Ectodermal cell (in vitro differentiated cells): ENCODE measurements at regions not wholly inside any gene's neighbourhood (a gene's known extent, or its start where the extent isn't known, plus 50 kb on each side); places are given as distances from the start of the nearest gene placed in this dataset.

Source experiments
- H3K27ac ChIP-seq: 2 replicates; pipeline ENCODE4 v1.7.0; 2013; ENCODE audit warnings: mild to moderate bottlenecking, low read depth, low read length; ENCODE audit not compliant: insufficient read depth, poor library complexity, severe bottlenecking
- H3K27me3 ChIP-seq: 2 replicates; pipeline ENCODE4 v1.7.0; 2013; ENCODE audit warnings: mild to moderate bottlenecking, low read length; ENCODE audit not compliant: insufficient read depth, control insufficient read depth, poor library complexity, severe bottlenecking
- H3K36me3 ChIP-seq: one replicate; pipeline ENCODE4 v1.7.0; 2013; ENCODE audit warnings: low read length; ENCODE audit not compliant: control insufficient read depth, insufficient read depth
- H3K4me1 ChIP-seq: one replicate; pipeline ENCODE4 v1.7.0; 2013; ENCODE audit warnings: low read length; ENCODE audit not compliant: control insufficient read depth, insufficient read depth
- H3K4me3 ChIP-seq: 2 replicates; pipeline ENCODE4 v1.7.0; 2013; ENCODE audit warnings: low read depth, low read length, control low read depth; ENCODE audit not compliant: insufficient read depth
- H3K9me3 ChIP-seq: 2 replicates; pipeline ENCODE4 v1.7.0; 2013; ENCODE audit warnings: mild to moderate bottlenecking, low read length, moderate library complexity; ENCODE audit not compliant: control insufficient read depth
- WGBS, 2 experiments: methylation state at CpG; one replicate each; pipeline ENCODE4 v1.1.7; 2013; ENCODE audit warnings: missing lambda C conversion rate in 2 of 2; 5-methylcytosine and 5-hydroxymethylcytosine counted together

DNA sequence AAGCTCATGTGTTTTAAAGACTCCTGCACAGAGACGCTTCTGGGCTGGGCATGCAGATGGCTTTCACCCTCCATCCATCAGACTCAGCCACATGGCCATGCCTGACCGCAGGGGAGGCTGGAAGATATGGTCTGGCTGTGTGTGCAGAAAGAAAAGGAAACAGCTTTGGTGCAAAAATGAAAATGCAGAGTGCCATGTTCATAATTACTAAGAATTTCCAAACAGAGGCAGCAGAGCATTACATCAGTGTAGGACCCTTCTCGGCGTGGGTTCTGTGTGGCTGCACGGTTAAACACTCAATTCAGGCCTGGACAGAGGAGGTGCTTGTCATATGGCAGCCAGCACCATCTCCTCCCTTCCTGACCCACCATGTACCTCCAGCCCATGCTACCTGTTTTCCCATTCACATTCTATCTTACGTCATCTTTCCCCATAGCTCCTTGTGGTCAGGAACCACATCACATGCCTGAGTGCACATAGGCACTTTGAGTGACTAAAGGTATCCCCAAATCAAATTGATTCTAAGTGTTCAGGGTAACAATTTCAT, 200.3 kb upstream of the ID2 start:
- no peak overlapping the region for H3K4me3 ChIP-seq
- WGBS, 2 experiments, result 93 to 96% methylated on average over 6 of the region's 6 CpGs
- no peaks in the 10 kb centered on the region for H3K9me3 ChIP-seq
- no peaks in the 10 kb centered on the region for H3K36me3 ChIP-seq
- H3K4me1 ChIP-seq, result no peaks in the 10 kb centered on the region
- H3K27me3 ChIP-seq, result no peaks in the 10 kb centered on the region
- H3K27ac ChIP-seq, result no peak overlapping the region

- Histone ChIP-seq H3K36me3 (no peaks in the 10 kb centered on the region), H3K9me3 (no peaks in the 10 kb centered on the region), H3K4me3 (no peak overlapping the region), H3K27ac (no peak overlapping the region), H3K27me3 (no peaks in the 10 kb centered on the region), H3K4me1 (no peaks in the 10 kb centered on the region)
- 93 to 94% methylated on average over 4 of the region's 4 CpGs for WGBS, 2 experiments
These were observed 199.4 kb upstream of the ID2 start for GRCh38 chr2:8482432-8482831.

- Histone ChIP-seq H3K36me3 (no peaks in the 10 kb centered on the region), H3K27ac (no peak overlapping the region), H3K4me3 (no peak overlapping the region), H3K9me3 (no peaks in the 10 kb centered on the region), H3K4me1 (peaks cover 16% of the 10 kb centered on the region), H3K27me3 (no peaks in the 10 kb centered on the region)
- WGBS, 2 experiments, result 93% methylated on average over 6 of the region's 7 CpGs
These were observed 197.2 kb upstream of the ID2 start for GRCh38 chr2:8484502-8485283.

GRCh38 chr2:8485736-8486135, 196.1 kb upstream of the ID2 start:
- H3K9me3 ChIP-seq, result no peaks in the 10 kb centered on the region
- H3K4me1 ChIP-seq, result peaks cover 16% of the 10 kb centered on the region
- no peak overlapping the region for H3K27ac ChIP-seq
- no peaks in the 10 kb centered on the region for H3K36me3 ChIP-seq
- 93% methylated on average over 2 of the region's 2 CpGs; no CpG with 5 or more reads in 1 of the 2 experiments for WGBS, 2 experiments
- H3K4me3 ChIP-seq, result no peak overlapping the region
- no peaks in the 10 kb centered on the region for H3K27me3 ChIP-seq

GRCh38 chr2:8486141-8486540, 195.7 kb upstream of the ID2 start:
- Histone ChIP-seq H3K4me1 (peaks cover 16% of the 10 kb centered on the region), H3K4me3 (no peak overlapping the region), H3K27me3 (no peaks in the 10 kb centered on the region), H3K36me3 (no peaks in the 10 kb centered on the region), H3K9me3 (no peaks in the 10 kb centered on the region), H3K27ac (no peak overlapping the region)
- 93 to 96% methylated on average over 4 of the region's 4 CpGs for WGBS, 2 experiments

DNA sequence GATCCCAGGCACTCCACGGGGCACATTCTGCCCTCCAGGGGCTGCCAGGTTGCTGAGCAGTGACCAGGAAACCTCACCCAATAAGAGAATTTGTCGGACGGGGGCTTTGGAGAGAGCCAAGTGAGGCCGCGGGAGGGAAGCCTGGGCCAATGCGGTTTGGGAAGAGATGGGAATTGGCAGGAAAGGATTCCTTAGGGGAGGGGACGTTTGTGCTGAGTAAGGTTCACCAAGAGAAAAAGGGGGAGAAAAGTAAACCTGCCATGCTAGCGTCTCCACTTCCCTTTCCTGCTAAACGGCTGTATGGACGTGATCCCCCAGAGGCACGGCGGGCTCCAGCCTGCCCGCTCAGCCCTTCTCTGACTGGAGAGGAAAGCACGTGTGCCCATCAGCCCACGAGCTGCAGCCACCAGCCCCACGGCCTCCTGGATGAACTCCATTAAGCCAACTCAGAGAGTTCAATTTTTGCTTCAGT, 194.4 kb upstream of the ID2 start:
- Histone ChIP-seq H3K9me3 (no peaks in the 10 kb centered on the region), H3K27ac (no peak overlapping the region), H3K4me3 (no peak overlapping the region), H3K4me1 (peaks cover 16% of the 10 kb centered on the region), H3K27me3 (no peaks in the 10 kb centered on the region), H3K36me3 (no peaks in the 10 kb centered on the region)
- 79 to 83% methylated on average over 16 of the region's 16 CpGs for WGBS, 2 experiments

GRCh38 chr2:8488001-8488738, 193.7 kb upstream of the ID2 start:
- Histone ChIP-seq H3K27ac (peak overlapping the region; percentile 19), H3K4me3 (no peak overlapping the region), H3K9me3 (no peaks in the 10 kb centered on the region), H3K36me3 (no peaks in the 10 kb centered on the region), H3K27me3 (no peaks in the 10 kb centered on the region), H3K4me1 (peaks cover 16% of the 10 kb centered on the region)
- 80 to 83% methylated on average over 23 of the region's 23 CpGs for WGBS, 2 experiments

DNA sequence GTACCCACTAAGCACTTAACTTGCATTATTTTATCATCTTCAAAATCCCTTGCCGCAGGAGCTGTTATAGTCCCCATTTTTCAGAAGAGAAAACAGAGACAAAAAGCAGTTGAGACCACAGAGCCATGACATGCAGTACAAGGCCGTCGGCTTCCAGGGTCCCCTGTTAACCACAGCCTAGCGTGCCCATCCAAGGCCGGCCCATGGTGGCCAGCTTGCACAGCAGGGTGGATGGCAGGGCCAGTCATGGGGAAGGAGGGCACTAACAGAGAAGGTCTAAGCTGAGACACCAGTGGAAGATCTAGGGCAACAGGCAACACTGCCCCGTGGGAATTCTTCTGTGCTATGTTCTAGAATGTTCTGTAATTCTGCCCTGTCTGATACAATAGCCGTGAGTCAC, 192.6 kb upstream of the ID2 start:
- no peak overlapping the region for H3K27ac ChIP-seq

DNA sequence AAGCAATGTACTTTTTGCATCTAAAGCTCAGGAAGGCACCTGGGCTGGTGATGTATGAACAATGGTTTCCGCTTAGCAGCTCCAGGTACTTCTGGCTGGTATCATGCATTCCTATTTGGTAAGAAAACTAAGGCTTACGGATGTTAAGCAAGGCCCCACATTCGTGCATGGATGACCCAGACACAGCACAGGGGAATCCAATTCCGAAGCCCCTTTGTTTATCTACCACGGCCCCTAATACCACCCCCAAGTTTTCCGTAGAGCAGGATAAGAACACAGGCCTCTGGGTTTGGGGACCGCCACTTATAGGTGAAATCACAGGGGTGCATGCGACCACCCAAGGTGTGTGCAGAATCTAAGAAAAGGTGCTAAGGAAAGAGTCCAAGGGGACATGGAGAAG, 192.1 kb upstream of the ID2 start:
- no peak overlapping the region for H3K27ac ChIP-seq
- WGBS, 2 experiments, result 96% methylated on average over 8 of the region's 8 CpGs
- H3K4me1 ChIP-seq, result peaks cover 22% of the 10 kb centered on the region

More for the DNA sequence above, 192.6 kb upstream of the ID2 start:
- Histone ChIP-seq H3K4me1 (peaks cover 20% of the 10 kb centered on the region), H3K4me3 (no peak overlapping the region), H3K27me3 (no peaks in the 10 kb centered on the region), H3K36me3 (no peaks in the 10 kb centered on the region), H3K9me3 (no peaks in the 10 kb centered on the region)
- 95 to 98% methylated on average over 7 of the region's 7 CpGs for WGBS, 2 experiments

GRCh38 chr2:8490166-8490721, 191.6 kb upstream of the ID2 start:
- H3K27ac ChIP-seq, result no peak overlapping the region
- no peak overlapping the region for H3K4me3 ChIP-seq
- no peaks in the 10 kb centered on the region for H3K36me3 ChIP-seq
- H3K27me3 ChIP-seq, result no peaks in the 10 kb centered on the region
- no peaks in the 10 kb centered on the region for H3K9me3 ChIP-seq
- 90 to 94% methylated on average over 2 of the region's 2 CpGs for WGBS, 2 experiments
- H3K4me1 ChIP-seq, result peaks cover 22% of the 10 kb centered on the region

More for the DNA sequence above, 192.1 kb upstream of the ID2 start:
- Histone ChIP-seq H3K27me3 (no peaks in the 10 kb centered on the region), H3K4me3 (no peak overlapping the region), H3K9me3 (no peaks in the 10 kb centered on the region), H3K36me3 (no peaks in the 10 kb centered on the region)
